Breast epithelium (tissue), 4 donors: ENCODE measurements at regions not wholly inside any gene's neighbourhood (a gene's known extent, or its start where the extent isn't known, plus 50 kb on each side); places are given as distances from the start of the nearest gene placed in this dataset.

ENCODE experiments used
- DNase-seq, 2 donors: peaks; one replicate each; pipeline ENCODE4 v3.0.0-alpha.2; 2019; ENCODE audit warnings: low spot score in 2 of 2
- H3K27ac ChIP-seq, 2 donors: fragments of 200-600 bp; sonication (generic) in 1 of 2; one replicate each; pipeline ENCODE4 v1.5.1; 2016 to 2019; ENCODE audit warnings: mild to moderate bottlenecking in 1 of 2
- H3K27me3 ChIP-seq, 2 donors: fragments of 200-600 bp; sonication (generic) in 1 of 2; one replicate each; pipeline versions ENCODE4 v1.5.1 to v1.6.0; 2017 to 2019; ENCODE audit warnings: control low read depth in 1 of 2, mild to moderate bottlenecking in 1 of 2
- H3K36me3 ChIP-seq: fragments of 200-600 bp; one replicate; pipeline ENCODE4 v1.5.1; 2019
- H3K4me1 ChIP-seq, 2 donors: fragments of 200-600 bp; sonication (generic); one replicate each; pipeline ENCODE4 v1.5.1; 2016 to 2019; ENCODE audit warnings: control low read depth in 1 of 2
- H3K4me3 ChIP-seq, 3 donors: fragments of 200-600 bp; sonication (generic); 1 replicate in 2 of 3; 2 replicates in 1 of 3; pipeline ENCODE4 v1.5.1; 2016 to 2019; ENCODE audit warnings: mild to moderate bottlenecking in 3 of 3, moderate library complexity in 2 of 3
- H3K9me3 ChIP-seq, 2 donors: fragments of 200-600 bp; sonication (generic) in 1 of 2; one replicate each; pipeline ENCODE4 v1.5.1; 2016 to 2019; ENCODE audit warnings: control low read depth in 1 of 2
- CTCF ChIP-seq, 3 donors: fragments of 450-650 bp; IDR thresholded peaks; one replicate each; pipeline ENCODE4 v1.5.1; 2016 to 2017; ENCODE audit warnings: antibody characterized with exemption in 3 of 3, mild to moderate bottlenecking in 3 of 3, moderate library complexity in 3 of 3
- POLR2A ChIP-seq: fragments of 450-650 bp; IDR thresholded peaks from one replicate; pipeline ENCODE4 v1.6.1; 2016; ENCODE audit warnings: antibody characterized with exemption, mild to moderate bottlenecking, moderate library complexity
- POLR2AphosphoS5 ChIP-seq, 3 donors: sonication (generic); formaldehyde crosslinking; IDR thresholded peaks; one replicate each; pipeline ENCODE4 v1.6.1; 2017; ENCODE audit warnings: antibody characterized with exemption in 3 of 3
- intact Hi-C: fragments of 100-400 bp; cut with DNase I; formaldehyde crosslinking; loops from one replicate; pipeline ENCODE4 v1.15.1; 2023; ENCODE audit warnings: low total_unique reads

GRCh38 chr2:122670897-122671296 is 915.4 kb downstream of the TSN start:
- Histone ChIP-seq H3K4me3 (no peak overlapping the region), H3K36me3 (no peaks in the 10 kb centered on the region), H3K9me3 (no peaks in the 10 kb centered on the region), H3K27me3 (no peaks in the 10 kb centered on the region), H3K4me1 (no peaks in the 10 kb centered on the region), H3K27ac (no peak overlapping the region)
- DNase-seq: no peak
- intact Hi-C loops: no loop called here
- no peak for TF ChIP-seq CTCF (IDR thresholded peaks at IDR 0.05)
- no peak for TF ChIP-seq POLR2A
- no peak for TF ChIP-seq POLR2AphosphoS5 (IDR thresholded peaks at IDR 0.05)

- intact Hi-C loops: no loop called here
- DNase-seq: no peak
- H3K4me3 ChIP-seq: no peak overlapping the region
- no peaks in the 10 kb centered on the region for H3K9me3 ChIP-seq
- no peaks in the 10 kb centered on the region for H3K36me3 ChIP-seq
- no peak overlapping the region for H3K27ac ChIP-seq
- H3K4me1 ChIP-seq: no peaks in the 10 kb centered on the region
- no peak for TF ChIP-seq CTCF (IDR thresholded peaks at IDR 0.05)
- no peak for TF ChIP-seq POLR2AphosphoS5 (IDR thresholded peaks at IDR 0.05)
- TF ChIP-seq POLR2A: no peak
- H3K27me3 ChIP-seq: no peaks in the 10 kb centered on the region
These were observed 925.2 kb downstream of the TSN start for GRCh38 chr2:122680662-122681061.

- Histone ChIP-seq H3K27me3 (no peaks in the 10 kb centered on the region), H3K9me3 (no peaks in the 10 kb centered on the region), H3K4me1 (no peaks in the 10 kb centered on the region), H3K27ac (no peak overlapping the region), H3K4me3 (no peak overlapping the region), H3K36me3 (no peaks in the 10 kb centered on the region)
- TF ChIP-seq POLR2AphosphoS5 (IDR thresholded peaks at IDR 0.05) (no peak), CTCF (IDR thresholded peaks at IDR 0.05) (no peak), POLR2A (no peak)
- intact Hi-C loops: no loop called here
- DNase-seq: peak in 1 of 2 donors; percentile 60
These were observed 926.2 kb downstream of the TSN start for GRCh38 chr2:122681626-122682025.

- Histone ChIP-seq H3K4me1 (no peaks in the 10 kb centered on the region), H3K4me3 (no peak overlapping the region), H3K9me3 (no peaks in the 10 kb centered on the region), H3K27ac (no peak overlapping the region), H3K27me3 (no peaks in the 10 kb centered on the region), H3K36me3 (no peaks in the 10 kb centered on the region)
- no peak for TF ChIP-seq POLR2A
- TF ChIP-seq CTCF (IDR thresholded peaks at IDR 0.05): no peak
- no peak for TF ChIP-seq POLR2AphosphoS5 (IDR thresholded peaks at IDR 0.05)
- DNase-seq: no peak
- intact Hi-C loops: no loop called here
These were observed 926.9 kb downstream of the TSN start for GRCh38 chr2:122682356-122682755.

GRCh38 chr2:122683018-122683417 is 927.6 kb downstream of the TSN start:
- no peaks in the 10 kb centered on the region for H3K4me1 ChIP-seq
- intact Hi-C loops: no loop called here
- H3K27me3 ChIP-seq: no peaks in the 10 kb centered on the region

More at GRCh38 chr2:122683018-122683417, 927.6 kb downstream of the TSN start:
- Histone ChIP-seq H3K9me3 (no peaks in the 10 kb centered on the region), H3K27ac (no peak overlapping the region), H3K36me3 (no peaks in the 10 kb centered on the region), H3K4me3 (no peak overlapping the region)
- TF ChIP-seq POLR2AphosphoS5 (IDR thresholded peaks at IDR 0.05): no peak
- TF ChIP-seq CTCF (IDR thresholded peaks at IDR 0.05): no peak
- no peak for TF ChIP-seq POLR2A
- no peak for DNase-seq
